Ovary (tissue), 3 donors: ENCODE measurements at regions not wholly inside any gene's neighbourhood (a gene's known extent, or its start where the extent isn't known, plus 50 kb on each side); places are given as distances from the start of the nearest gene placed in this dataset.

Source experiments
- CTCF ChIP-seq, 3 donors: fragments of 450-650 bp in 2 of 3; fragments of 200-600 bp in 1 of 3; IDR thresholded peaks; one replicate each; pipeline versions ENCODE4 v1.5.1 to v1.8.0; 2016 to 2022; ENCODE audit warnings: antibody characterized with exemption in 3 of 3, mild to moderate bottlenecking in 1 of 3
- EP300 ChIP-seq: sonication (generic); formaldehyde crosslinking; IDR thresholded peaks from one replicate; pipeline ENCODE4 v1.6.1; 2017; ENCODE audit warnings: antibody characterized with exemption
- donor health status: DM: no; HTN: no; CAD: no.

DNA sequence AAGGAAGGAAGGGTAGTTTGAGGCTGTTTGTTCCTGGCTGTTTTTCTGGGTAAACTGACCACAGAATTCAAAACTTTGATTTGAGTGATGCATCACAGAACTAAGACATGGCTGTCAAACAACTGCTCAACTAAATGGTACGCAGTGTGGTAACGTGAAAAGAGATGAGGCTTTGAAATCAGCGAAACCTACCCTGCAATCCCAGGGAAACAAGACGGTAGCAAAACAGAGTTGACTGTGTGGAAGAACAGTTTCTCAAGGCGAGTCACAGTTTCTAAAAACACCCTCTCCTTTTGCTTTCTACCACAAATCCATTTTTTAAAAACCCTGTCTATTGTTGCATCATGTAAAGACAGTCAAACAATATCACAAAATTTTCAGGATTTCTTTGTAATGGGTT is 156.0 kb upstream of the MAF start:
- TF ChIP-seq CTCF (IDR thresholded peaks at IDR 0.05) (no peak), EP300 (no peak)
